ENCODE measurements at regions not wholly inside any gene's neighbourhood (a gene's known extent, or its start where the extent isn't known, plus 50 kb on each side); places are given as distances from the start of the nearest gene placed in this dataset.

- peak; percentile 85 to 95 for DNase-seq
Measured at GRCh38 chrX:110432091-110432905, 73.7 kb downstream of the RTL9 start.

- no peak for DNase-seq
Measured at GRCh38 chrX:110432906-110433215, 74.2 kb downstream of the RTL9 start.

- peak; percentile 15 to 60 for DNase-seq
Measured at GRCh38 chrX:110435196-110435595, 76.5 kb downstream of the RTL9 start.

GRCh38 chrX:110436523-110436922 lies 77.9 kb downstream of the RTL9 start:
- DNase-seq, result no peak

GRCh38 chrX:110437686-110438085 lies 79.0 kb downstream of the RTL9 start:
- no peak for DNase-seq

- DNase-seq, result no peak
Measured at GRCh38 chrX:110440016-110440805, 81.6 kb downstream of the RTL9 start.

GRCh38 chrX:110442635-110443034 lies 84.0 kb downstream of the RTL9 start:
- peak; percentile 12 to 72 for DNase-seq

- DNase-seq, result no peak
Measured at GRCh38 chrX:110444996-110445395, 86.3 kb downstream of the RTL9 start.

- DNase-seq, result peak; percentile 13 to 42
Measured at GRCh38 chrX:110448459-110448858, 89.8 kb downstream of the RTL9 start.

- DNase-seq, result no peak
Measured at GRCh38 chrX:110449312-110449711, 90.7 kb downstream of the RTL9 start.

- DNase-seq, result peak; percentile 37 to 83
Measured at GRCh38 chrX:110450050-110450449, 91.4 kb downstream of the RTL9 start.

GRCh38 chrX:110454336-110454735 lies 95.7 kb downstream of the RTL9 start:
- no peak for DNase-seq

- peak in 1 of 2 experiments; percentile 27 for DNase-seq
Measured at GRCh38 chrX:110462957-110463356, 104.3 kb downstream of the RTL9 start.

- DNase-seq, result no peak
Measured at GRCh38 chrX:110466790-110467189, 108.1 kb downstream of the RTL9 start.

- no peak for DNase-seq
Measured at GRCh38 chrX:110472265-110472664, 113.6 kb downstream of the RTL9 start.

- no peak for DNase-seq
Measured at GRCh38 chrX:110477593-110478228, 119.1 kb downstream of the RTL9 start.

GRCh38 chrX:110491846-110492620 lies 133.4 kb downstream of the RTL9 start:
- peak; percentile 17 to 76 for DNase-seq

GRCh38 chrX:110504947-110505346 lies 146.3 kb downstream of the RTL9 start:
- no peak for DNase-seq

- DNase-seq, result peak in 1 of 2 experiments; percentile 1
Measured at GRCh38 chrX:110509755-110510532, 151.3 kb downstream of the RTL9 start.

GRCh38 chrX:110511238-110511637 lies 152.6 kb downstream of the RTL9 start:
- DNase-seq, result no peak

GRCh38 chrX:110512341-110512740 lies 153.7 kb downstream of the RTL9 start:
- DNase-seq, result no peak

GRCh38 chrX:110514509-110514908 lies 155.9 kb downstream of the RTL9 start:
- DNase-seq, result no peak

All from NCI-H524 (cell line).